GM12878 (cell line): ENCODE measurements at regions not wholly inside any gene's neighbourhood (a gene's known extent, or its start where the extent isn't known, plus 50 kb on each side); places are given as distances from the start of the nearest gene placed in this dataset.

Experiments
- ATAC-seq: fragments of 200-7000 bp; cut with Tn5 transposase; 3 replicates; pipeline ENCODE4 v1.9.1; 2020; ENCODE audit warnings: mild to moderate bottlenecking, moderate library complexity
- BruUV-seq: library from RNA; stranded (reverse); fragments of 400-500 nt; replicated peaks from 2 replicates; lab custom pipeline; 2021; lab: Mats Ljungman, UMichigan
- CTCF ChIA-PET: fragments of 300-600 bp; sonication (Branson Sonifier 250); formaldehyde crosslinking; extraction: SDS; loops from one replicate; lab custom pipeline; 2021; ENCODE audit warnings: inconsistent platforms; lab: Yijun Ruan, JAX
- POLR2A ChIA-PET: fragments of 350-600 bp; formaldehyde crosslinking; extraction: SDS; loops from one replicate; lab custom pipeline; 2021; ENCODE audit warnings: inconsistent platforms; lab: Charles Lee
- RAD21 ChIA-PET: fragments of 300-600 bp; sonication (Branson Sonifier 250); formaldehyde crosslinking; loops from one replicate; lab custom pipeline; 2023; ENCODE audit warnings: antibody characterized with exemption; ENCODE audit not compliant: unreplicated experiment; lab: Charles Lee
- SMC1A ChIA-PET: fragments of 300-600 bp; sonication (Branson Sonifier 250); formaldehyde crosslinking; loops from one replicate; lab custom pipeline; 2023; ENCODE audit not compliant: unreplicated experiment, uncharacterized antibody; lab: Charles Lee
- DNase-seq: peaks from one replicate; pipeline ENCODE4 v3.0.0-alpha.2; 2011; ENCODE audit warnings: low read depth, low spot score
- FAIRE-seq: peaks from 3 replicates; lab custom pipeline; 2011; peaks lifted over from hg19 to GRCh38; lab: Jason Lieb, UNC
- H2AFZ ChIP-seq: 2 replicates; pipeline ENCODE4 v1.6.0; 2011; ENCODE audit warnings: low read depth, low read length, control low read depth; ENCODE audit not compliant: control insufficient read depth
- H3K27ac ChIP-seq: 2 replicates; pipeline ENCODE4 v1.5.1; 2011; ENCODE audit warnings: control low read depth; ENCODE audit not compliant: control insufficient read depth, insufficient read depth
- H3K27me3 ChIP-seq, 2 experiments: replicated peaks in 1 of 2; 2 replicates each; pipeline versions ENCODE4 v1.6.0 to v1.6.1; 2011; ENCODE audit warnings: low read length in 1 of 2; ENCODE audit not compliant: control insufficient read depth in 2 of 2, insufficient read depth in 2 of 2
- H3K36me3 ChIP-seq, 2 experiments: 2 replicates each; pipeline ENCODE4 v1.5.1; 2011; ENCODE audit warnings: low read length in 1 of 2; ENCODE audit not compliant: control insufficient read depth in 2 of 2, insufficient read depth in 2 of 2
- H3K4me1 ChIP-seq: 2 replicates; pipeline ENCODE4 v1.6.1; 2011; ENCODE audit warnings: mild to moderate bottlenecking, low read length, moderate library complexity, mixed read lengths; ENCODE audit not compliant: control insufficient read depth, insufficient read depth
- H3K4me2 ChIP-seq: 2 replicates; pipeline ENCODE4 v1.6.0; 2011; ENCODE audit warnings: control low read depth; ENCODE audit not compliant: control insufficient read depth, insufficient read depth
- H3K4me3 ChIP-seq: fragments of 200-600 bp; sonication (generic); 2 replicates; pipeline ENCODE4 v1.5.1; 2016
- H3K79me2 ChIP-seq: 2 replicates; pipeline ENCODE4 v1.6.0; 2011; ENCODE audit warnings: low read length; ENCODE audit not compliant: control insufficient read depth, insufficient read depth
- H3K9ac ChIP-seq: 2 replicates; pipeline ENCODE4 v1.8.0; 2011; ENCODE audit warnings: low read length, control low read depth, mixed read lengths; ENCODE audit not compliant: control insufficient read depth, insufficient read depth
- H3K9me3 ChIP-seq: replicated peaks from 3 replicates; pipeline ENCODE4 v1.5.1; 2011; ENCODE audit warnings: mild to moderate bottlenecking, low read length; ENCODE audit not compliant: control insufficient read depth, insufficient read depth
- H4K20me1 ChIP-seq: 2 replicates; pipeline ENCODE4 v1.6.0; 2011; ENCODE audit not compliant: control insufficient read depth, insufficient read depth
- CHD2 ChIP-seq: IDR thresholded peaks from 2 replicates; pipeline ENCODE4 v1.6.1; 2011; ENCODE audit warnings: low read depth, low read length, improper control_type of control experiment, borderline replicate concordance
- CHD4 ChIP-seq: fragments of 200-600 bp; sonication (generic); IDR thresholded peaks from 2 replicates; pipeline ENCODE4 v1.6.1; 2016; ENCODE audit warnings: mild to moderate bottlenecking
- MTA2 ChIP-seq: fragments of 450-650 bp; IDR thresholded peaks from 2 replicates; pipeline ENCODE4 v1.6.1; 2016; ENCODE audit warnings: low read depth, mild to moderate bottlenecking, moderate library complexity
- NR2C1 ChIP-seq: fragments of 450-650 bp; IDR thresholded peaks from 2 replicates; pipeline ENCODE4 v1.6.1; 2017; ENCODE audit warnings: antibody characterized with exemption, mild to moderate bottlenecking, moderate library complexity
- RAD51 ChIP-seq: fragments of 450-650 bp; IDR thresholded peaks from 2 replicates; pipeline ENCODE4 v1.6.1; 2016; ENCODE audit warnings: moderate library complexity, mild to moderate bottlenecking, inconsistent platforms
- RELA ChIP-seq: fragments of 450-650 bp; IDR thresholded peaks from 2 replicates; pipeline ENCODE4 v1.8.0; 2014; ENCODE audit warnings: borderline replicate concordance; ENCODE audit not compliant: partially characterized antibody
- SIN3A ChIP-seq: IDR thresholded peaks from 2 replicates; pipeline ENCODE4 v1.6.1; 2012; ENCODE audit warnings: low read depth, low read length, improper control_type of control experiment
- SIX5 ChIP-seq: IDR thresholded peaks from 2 replicates; pipeline ENCODE4 v1.6.1; 2011; ENCODE audit warnings: mild to moderate bottlenecking, low read depth, low read length, moderate library complexity; ENCODE audit not compliant: severe bottlenecking
- STAT3 ChIP-seq: IDR thresholded peaks from 2 replicates; pipeline ENCODE4 v1.6.1; 2011; ENCODE audit warnings: low read depth, low read length, improper control_type of control experiment
- TCF7 ChIP-seq: IDR thresholded peaks from 2 replicates; pipeline ENCODE4 v1.6.1; 2014; ENCODE audit warnings: antibody characterized with exemption, borderline replicate concordance
- USF2 ChIP-seq: IDR thresholded peaks from 2 replicates; pipeline ENCODE4 v1.6.1; 2011; ENCODE audit warnings: low read depth, low read length, improper control_type of control experiment, borderline replicate concordance
- WGBS: methylation state at CpG from one replicate; pipeline ENCODE4 v1.1.6; 2016; ENCODE audit warnings: low lambda C conversion rate; ENCODE audit not compliant: insufficient replicate concordance, insufficient coverage; ENCODE audit errors: missing lambda C conversion rate; 5-methylcytosine and 5-hydroxymethylcytosine counted together
- in situ Hi-C: fragments of 300-500 bp; cut with MboI; formaldehyde crosslinking; loops from 9 replicates; pipeline ENCODE4 v1.14.3; 2018; ENCODE audit warnings: mixed read lengths
- intact Hi-C: fragments of 100-400 bp; cut with micrococcal nuclease; formaldehyde crosslinking; loops from one replicate; pipeline ENCODE4 v1.14.2; 2022; ENCODE audit not compliant: unreplicated experiment
- TF ChIP-seq, protein P1 (sequence below): fragments of 450-650 bp; formaldehyde crosslinking; IDR thresholded peaks from 2 replicates; pipeline ENCODE4 v1.4.0; 2022; ENCODE audit warnings: mild to moderate bottlenecking, moderate library complexity

- ChIA-PET CTCF (no interaction called here), SMC1A (interaction anchor here (0.5 kb wide), 1 partner anchor 719 kb away, joined by 7 read pairs; no protein-coding TSS in a partner anchor), RAD21 (no interaction called here), POLR2A (no interaction called here)
- H2AFZ ChIP-seq = no peak overlapping the region
- in situ Hi-C loops (no loop called here), intact Hi-C loops (no loop called here)
- no peaks in the 10 kb centered on the region for H3K36me3 ChIP-seq
- H3K79me2 ChIP-seq = no peaks in the 10 kb centered on the region
- no peak overlapping the region for H3K4me2 ChIP-seq
- no peak for TF ChIP-seq NR2C1
- TF ChIP-seq MTA2 = no peak
- no peak for TF ChIP-seq STAT3
- TF ChIP-seq, protein P1, sequence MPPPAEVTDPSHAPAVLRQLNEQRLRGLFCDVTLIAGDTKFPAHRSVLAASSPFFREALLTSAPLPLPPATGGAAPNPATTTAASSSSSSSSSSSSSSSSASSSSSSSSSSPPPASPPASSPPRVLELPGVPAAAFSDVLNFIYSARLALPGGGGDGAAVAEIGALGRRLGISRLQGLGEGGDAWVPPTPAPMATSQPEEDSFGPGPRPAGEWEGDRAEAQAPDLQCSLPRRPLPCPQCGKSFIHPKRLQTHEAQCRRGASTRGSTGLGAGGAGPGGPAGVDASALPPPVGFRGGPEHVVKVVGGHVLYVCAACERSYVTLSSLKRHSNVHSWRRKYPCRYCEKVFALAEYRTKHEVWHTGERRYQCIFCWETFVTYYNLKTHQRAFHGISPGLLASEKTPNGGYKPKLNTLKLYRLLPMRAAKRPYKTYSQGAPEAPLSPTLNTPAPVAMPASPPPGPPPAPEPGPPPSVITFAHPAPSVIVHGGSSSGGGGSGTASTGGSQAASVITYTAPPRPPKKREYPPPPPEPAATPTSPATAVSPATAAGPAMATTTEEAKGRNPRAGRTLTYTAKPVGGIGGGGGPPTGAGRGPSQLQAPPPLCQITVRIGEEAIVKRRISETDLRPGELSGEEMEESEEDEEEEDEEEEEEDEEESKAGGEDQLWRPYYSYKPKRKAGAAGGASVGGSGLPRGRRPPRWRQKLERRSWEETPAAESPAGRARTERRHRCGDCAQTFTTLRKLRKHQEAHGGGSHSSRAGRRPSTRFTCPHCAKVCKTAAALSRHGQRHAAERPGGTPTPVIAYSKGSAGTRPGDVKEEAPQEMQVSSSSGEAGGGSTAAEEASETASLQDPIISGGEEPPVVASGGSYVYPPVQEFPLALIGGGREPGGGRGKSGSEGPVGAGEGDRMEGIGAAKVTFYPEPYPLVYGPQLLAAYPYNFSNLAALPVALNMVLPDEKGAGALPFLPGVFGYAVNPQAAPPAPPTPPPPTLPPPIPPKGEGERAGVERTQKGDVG = no peak
- TF ChIP-seq RELA = no peak
- TF ChIP-seq CHD2 = no peak
- no peak for TF ChIP-seq USF2
- TF ChIP-seq CHD4 = no peak
- TF ChIP-seq SIN3A = no peak
- TF ChIP-seq SIX5 = no peak
- no peak for TF ChIP-seq TCF7
- TF ChIP-seq RAD51 = no peak
- H3K27me3 ChIP-seq = no peaks in the 10 kb centered on the region
- H4K20me1 ChIP-seq = no peaks in the 10 kb centered on the region
- DNase-seq (no peak), ATAC-seq (no peak), FAIRE-seq (no peak)
- H3K9me3 ChIP-seq = no peaks in the 10 kb centered on the region
- H3K27ac ChIP-seq = no peak overlapping the region
- no peaks in the 10 kb centered on the region; the same call in 1 of the 2 replicates for H3K4me1 ChIP-seq
- 27% methylated on average over 3 of the region's 3 CpGs for WGBS
- no TSS peak for BruUV-seq
- no peak overlapping the region for H3K4me3 ChIP-seq
- no peak overlapping the region for H3K9ac ChIP-seq
These were observed 141.5 kb upstream of the LRFN2 start for GRCh38 chr6:40728643-40729042.
